Aorta (tissue), 5 donors: ENCODE measurements at regions not wholly inside any gene's neighbourhood (a gene's known extent, or its start where the extent isn't known, plus 50 kb on each side); places are given as distances from the start of the nearest gene placed in this dataset.
"Not testable (repeated sequence)": the region's sequence is repeated elsewhere in the genome, so short reads cannot be mapped to it uniquely, and the experiment has no call there.

Source experiments
- ATAC-seq: fragments of 200-7000 bp; cut with Tn5 transposase; one replicate; pipeline ENCODE4 v1.9.1; 2022; ENCODE audit warnings: moderate library complexity; ENCODE audit not compliant: low FRiP score
- DNase-seq, 2 donors: peaks; one replicate each; pipeline ENCODE4 v3.0.0-alpha.2; 2020
- H3K27ac ChIP-seq, 2 donors: one replicate each; pipeline ENCODE4 v1.5.1; 2013; ENCODE audit warnings: low read length in 2 of 2, mild to moderate bottlenecking in 2 of 2, moderate library complexity in 2 of 2, control low read depth in 1 of 2, inconsistent platforms in 1 of 2, low read depth in 1 of 2
- H3K27me3 ChIP-seq, 2 donors: one replicate each; pipeline ENCODE4 v1.6.1; 2013; ENCODE audit warnings: control low read depth in 1 of 2, low read length in 1 of 2, mild to moderate bottlenecking in 1 of 2, moderate library complexity in 1 of 2; ENCODE audit not compliant: insufficient read depth in 2 of 2, control insufficient read depth in 1 of 2
- H3K36me3 ChIP-seq, 2 donors: one replicate each; pipeline ENCODE4 v1.6.1; 2013; ENCODE audit warnings: control low read depth in 1 of 2, low read length in 1 of 2, mild to moderate bottlenecking in 1 of 2; ENCODE audit not compliant: insufficient read depth in 2 of 2, control insufficient read depth in 1 of 2
- H3K4me1 ChIP-seq, 2 donors: one replicate each; pipeline ENCODE4 v1.6.1; 2013; ENCODE audit warnings: low read length in 2 of 2, control low read depth in 1 of 2, mild to moderate bottlenecking in 1 of 2, moderate library complexity in 1 of 2; ENCODE audit not compliant: insufficient read depth in 2 of 2, control insufficient read depth in 1 of 2
- H3K4me3 ChIP-seq, 2 donors: one replicate each; pipeline ENCODE4 v1.5.1; 2013; ENCODE audit warnings: low read length in 2 of 2, control low read depth in 1 of 2, mild to moderate bottlenecking in 1 of 2
- H3K9me3 ChIP-seq: one replicate; pipeline ENCODE4 v1.6.1; 2013; ENCODE audit warnings: mild to moderate bottlenecking, low read length; ENCODE audit not compliant: control insufficient read depth
- WGBS, 2 donors: extraction: QIAGEN DNeasy Blood & Tissue Kit; methylation state at CpG; one replicate each; pipeline ENCODE4 v1.1.7; 2013; 5-methylcytosine and 5-hydroxymethylcytosine counted together
- intact Hi-C, 2 donors: fragments of 100-400 bp; cut with DNase I; formaldehyde crosslinking; loops; one replicate each; pipeline versions ENCODE4 v1.14.2 to v1.15.0; 2022
- donor health status: healthy with polysubstance abuse.
- donor health status: Bipolar disorder and iron deficiency.
- donor health status: DM: no; HTN: no; CAD: no.
- donor health status: DM: no; HTN: no; CAD: no.
- donor health status: DM: yes; HTN: yes; CAD: no.

DNA sequence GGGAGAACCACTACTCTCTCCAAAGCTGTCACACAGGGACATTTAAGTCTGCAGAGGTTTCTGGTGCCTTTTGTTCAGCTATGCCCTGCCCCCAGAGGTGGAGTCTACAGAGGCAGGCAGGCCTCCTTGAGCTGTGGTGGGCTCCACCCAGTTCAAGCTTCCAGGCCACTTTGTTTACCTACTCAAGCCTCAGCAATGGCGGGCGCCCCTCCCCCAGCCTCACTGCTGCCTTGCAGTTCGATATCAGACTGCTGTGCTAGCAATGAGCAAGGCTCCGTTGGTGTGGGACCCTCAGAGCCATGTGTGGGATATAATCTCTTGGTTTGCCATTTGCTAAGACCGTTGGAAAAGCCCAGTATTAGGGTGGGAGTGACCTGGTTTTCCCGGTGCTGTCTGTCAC, 87.0 kb downstream of the EBLN1 start:
- WGBS, 2 donors: 71 to 80% methylated on average over 6 of the region's 6 CpGs
- H3K36me3 ChIP-seq, H3K27me3 ChIP-seq, H3K4me3 ChIP-seq, H3K27ac ChIP-seq, H3K4me1 ChIP-seq, DNase-seq, ATAC-seq, intact Hi-C loops, H3K9me3 ChIP-seq: not testable (repeated sequence)

- H3K27me3 ChIP-seq, H3K4me3 ChIP-seq, DNase-seq, H3K9me3 ChIP-seq, H3K4me1 ChIP-seq, H3K36me3 ChIP-seq, ATAC-seq, intact Hi-C loops, H3K27ac ChIP-seq: not testable (repeated sequence)
- WGBS, 2 donors: 89 to 93% methylated on average over 15 to 20 of the region's 22 CpGs
Measured at GRCh38 chr10:22129612-22130011, 88.2 kb downstream of the EBLN1 start.

GRCh38 chr10:22121181-22121580, 96.6 kb downstream of the EBLN1 start:
- H3K4me3 ChIP-seq, DNase-seq, H3K27ac ChIP-seq, H3K9me3 ChIP-seq, ATAC-seq, H3K27me3 ChIP-seq, H3K36me3 ChIP-seq, intact Hi-C loops, H3K4me1 ChIP-seq: not testable (repeated sequence)
- WGBS, 2 donors: 84 to 92% methylated on average over 3 of the region's 3 CpGs

- DNase-seq, intact Hi-C loops, ATAC-seq, H3K27me3 ChIP-seq, H3K4me3 ChIP-seq, H3K9me3 ChIP-seq, H3K36me3 ChIP-seq, H3K4me1 ChIP-seq, H3K27ac ChIP-seq: not testable (repeated sequence)
- WGBS, 2 donors: 88 to 89% methylated on average over 1 of the region's 1 CpG
Measured at GRCh38 chr10:22120072-22120471, 97.7 kb downstream of the EBLN1 start.

DNA sequence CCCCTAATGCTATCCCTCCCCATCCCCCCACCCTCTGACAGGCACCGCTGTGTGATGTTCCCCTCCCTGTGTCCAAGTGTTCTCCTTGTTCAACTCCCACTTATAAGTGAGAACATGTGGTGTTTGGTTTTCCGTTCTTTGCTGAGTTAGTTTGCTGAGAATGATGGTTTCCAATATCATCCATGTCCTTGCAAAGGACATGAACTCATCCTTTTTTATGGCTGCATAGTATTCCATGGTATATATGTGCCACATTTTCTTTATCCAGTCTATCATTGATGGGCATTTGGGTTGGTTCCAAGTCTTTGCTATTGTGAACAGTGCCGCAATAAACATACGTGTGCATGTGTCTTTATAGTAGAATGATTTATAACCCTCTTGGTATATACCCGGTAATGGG, 98.2 kb downstream of the EBLN1 start:
- ATAC-seq, H3K36me3 ChIP-seq, H3K9me3 ChIP-seq, DNase-seq, H3K4me3 ChIP-seq, intact Hi-C loops, H3K4me1 ChIP-seq, H3K27me3 ChIP-seq, H3K27ac ChIP-seq: not testable (repeated sequence)
- WGBS, 2 donors: 92 to 94% methylated on average over 5 of the region's 5 CpGs

- H3K4me3 ChIP-seq: no peak overlapping the region
- intact Hi-C loops: no loop called here
- H3K27me3 ChIP-seq: no peaks in the 10 kb centered on the region
- no peak overlapping the region for H3K27ac ChIP-seq
- ATAC-seq (no peak), DNase-seq (no peak)
- H3K9me3 ChIP-seq: no peaks in the 10 kb centered on the region
- 33 to 53% methylated on average over 3 of the region's 3 CpGs for WGBS, 2 donors
- H3K4me1 ChIP-seq: no peaks in the 10 kb centered on the region
- H3K36me3 ChIP-seq: no peaks in the 10 kb centered on the region
Measured at GRCh38 chr10:22111705-22112104, 106.1 kb downstream of the EBLN1 start.

- ATAC-seq: no peak
- Histone ChIP-seq H3K27me3 (no peaks in the 10 kb centered on the region), H3K4me3 (no peak overlapping the region), H3K9me3 (no peaks in the 10 kb centered on the region), H3K36me3 (no peaks in the 10 kb centered on the region), H3K27ac (no peak overlapping the region), H3K4me1 (no peaks in the 10 kb centered on the region)
- no peak for DNase-seq
- WGBS, 2 donors: 29 to 34% methylated on average over 4 of the region's 4 CpGs
- intact Hi-C loops: no loop called here
Measured at GRCh38 chr10:22111260-22111659, 106.6 kb downstream of the EBLN1 start.

DNA sequence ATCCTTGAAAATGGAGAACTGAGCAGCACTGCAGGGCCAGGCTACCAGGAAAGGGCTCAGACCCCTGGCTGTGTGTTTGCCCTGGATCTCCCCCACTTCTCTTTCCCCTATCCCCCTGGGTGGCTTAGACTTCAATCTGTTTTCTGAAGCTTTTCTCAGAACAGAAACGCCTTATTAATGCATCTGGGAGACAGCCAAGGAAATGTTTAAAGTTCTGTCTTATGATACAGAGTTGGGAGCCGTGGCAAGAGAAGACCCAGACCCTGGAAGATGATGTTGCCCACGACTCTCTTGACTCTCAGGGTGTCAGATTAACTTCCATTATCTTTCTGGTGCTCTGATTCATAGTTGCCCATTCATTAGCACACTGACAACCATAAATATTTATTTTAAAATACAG, 107.1 kb downstream of the EBLN1 start:
- DNase-seq (no peak), ATAC-seq (no peak)
- WGBS, 2 donors: 17 to 24% methylated on average over 3 of the region's 3 CpGs
- H3K27me3 ChIP-seq: no peaks in the 10 kb centered on the region
- no peak overlapping the region for H3K27ac ChIP-seq
- H3K36me3 ChIP-seq: no peaks in the 10 kb centered on the region
- intact Hi-C loops: no loop called here
- no peaks in the 10 kb centered on the region for H3K9me3 ChIP-seq
- no peaks in the 10 kb centered on the region for H3K4me1 ChIP-seq
- no peak overlapping the region for H3K4me3 ChIP-seq

DNA sequence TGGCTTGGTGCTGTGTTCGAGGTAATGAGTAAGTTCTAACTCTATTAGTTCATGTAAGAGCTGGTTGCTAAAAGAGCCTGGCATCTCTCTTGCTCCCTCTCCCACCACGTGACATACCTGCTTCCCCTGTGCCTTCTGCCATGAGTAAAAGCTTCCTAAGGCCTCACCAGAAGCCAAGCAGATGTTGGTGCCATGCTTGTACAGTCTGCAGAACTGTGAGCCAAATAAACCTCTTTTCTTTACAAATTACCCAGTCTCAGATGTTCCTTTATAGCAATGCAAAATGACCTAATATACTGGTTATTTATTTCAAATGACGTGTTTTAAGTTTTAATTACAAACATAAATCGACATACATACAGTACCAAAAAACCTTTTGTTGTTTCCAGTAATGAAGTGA, 101.7 kb upstream of the DNAJC1 start:
- Histone ChIP-seq H3K4me3 (no peak overlapping the region), H3K36me3 (no peaks in the 10 kb centered on the region), H3K4me1 (no peaks in the 10 kb centered on the region), H3K27ac (no peak overlapping the region), H3K27me3 (no peaks in the 10 kb centered on the region), H3K9me3 (no peaks in the 10 kb centered on the region)
- WGBS, 2 donors: 80 to 86% methylated on average over 4 of the region's 4 CpGs
- ATAC-seq: no peak
- intact Hi-C loops: no loop called here
- no peak for DNase-seq
